Breast epithelium (tissue), 4 donors: ENCODE measurements at regions not wholly inside any gene's neighbourhood (a gene's known extent, or its start where the extent isn't known, plus 50 kb on each side); places are given as distances from the start of the nearest gene placed in this dataset.
"Not testable (repeated sequence)": the region's sequence is repeated elsewhere in the genome, so short reads cannot be mapped to it uniquely, and the experiment has no call there.

Source experiments
- DNase-seq, 2 donors: peaks; one replicate each; pipeline ENCODE4 v3.0.0-alpha.2; 2019; ENCODE audit warnings: low spot score in 2 of 2
- H3K27ac ChIP-seq, 2 donors: fragments of 200-600 bp; sonication (generic) in 1 of 2; one replicate each; pipeline ENCODE4 v1.5.1; 2016 to 2019; ENCODE audit warnings: mild to moderate bottlenecking in 1 of 2
- H3K27me3 ChIP-seq, 2 donors: fragments of 200-600 bp; sonication (generic) in 1 of 2; one replicate each; pipeline versions ENCODE4 v1.5.1 to v1.6.0; 2017 to 2019; ENCODE audit warnings: control low read depth in 1 of 2, mild to moderate bottlenecking in 1 of 2
- H3K36me3 ChIP-seq: fragments of 200-600 bp; one replicate; pipeline ENCODE4 v1.5.1; 2019
- H3K4me1 ChIP-seq, 2 donors: fragments of 200-600 bp; sonication (generic); one replicate each; pipeline ENCODE4 v1.5.1; 2016 to 2019; ENCODE audit warnings: control low read depth in 1 of 2
- H3K4me3 ChIP-seq, 3 donors: fragments of 200-600 bp; sonication (generic); 1 replicate in 2 of 3; 2 replicates in 1 of 3; pipeline ENCODE4 v1.5.1; 2016 to 2019; ENCODE audit warnings: mild to moderate bottlenecking in 3 of 3, moderate library complexity in 2 of 3
- H3K9me3 ChIP-seq, 2 donors: fragments of 200-600 bp; sonication (generic) in 1 of 2; one replicate each; pipeline ENCODE4 v1.5.1; 2016 to 2019; ENCODE audit warnings: control low read depth in 1 of 2
- CTCF ChIP-seq, 3 donors: fragments of 450-650 bp; IDR thresholded peaks; one replicate each; pipeline ENCODE4 v1.5.1; 2016 to 2017; ENCODE audit warnings: antibody characterized with exemption in 3 of 3, mild to moderate bottlenecking in 3 of 3, moderate library complexity in 3 of 3
- POLR2A ChIP-seq: fragments of 450-650 bp; IDR thresholded peaks from one replicate; pipeline ENCODE4 v1.6.1; 2016; ENCODE audit warnings: antibody characterized with exemption, mild to moderate bottlenecking, moderate library complexity
- POLR2AphosphoS5 ChIP-seq, 3 donors: sonication (generic); formaldehyde crosslinking; IDR thresholded peaks; one replicate each; pipeline ENCODE4 v1.6.1; 2017; ENCODE audit warnings: antibody characterized with exemption in 3 of 3
- intact Hi-C: fragments of 100-400 bp; cut with DNase I; formaldehyde crosslinking; loops from one replicate; pipeline ENCODE4 v1.15.1; 2023; ENCODE audit warnings: low total_unique reads

DNA sequence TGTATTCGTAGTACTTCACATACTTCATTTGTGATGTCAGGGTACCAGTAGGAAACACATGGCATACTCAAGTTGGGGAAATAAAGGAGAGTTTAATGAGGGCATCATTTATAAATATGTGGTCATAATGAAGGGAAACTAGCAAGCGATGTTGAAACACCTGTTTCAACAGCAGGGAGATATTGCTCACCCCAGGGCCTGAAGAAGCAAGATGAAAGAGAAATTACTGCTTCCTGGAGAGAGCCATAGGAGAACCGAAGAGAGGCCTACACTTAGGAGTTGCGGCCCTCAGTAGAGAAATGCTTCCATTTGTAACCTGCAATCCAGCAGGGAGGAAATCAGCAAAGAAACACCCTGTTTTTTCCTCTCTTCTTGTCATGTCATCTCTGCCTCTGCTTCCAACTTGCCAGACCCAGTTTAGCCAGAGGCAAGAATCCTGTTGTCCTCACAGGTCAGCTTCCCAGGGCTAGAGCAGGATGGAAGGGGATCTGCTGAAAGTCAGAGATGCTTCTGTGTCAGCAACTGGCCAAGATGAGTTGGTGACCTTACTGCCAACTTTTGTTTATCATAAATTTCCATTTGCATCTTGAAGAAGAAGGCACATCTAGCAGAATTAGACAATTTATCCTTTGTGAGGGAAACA is 67.6 kb upstream of the TSPAN2 start:
- Histone ChIP-seq H3K9me3 (no peaks in the 10 kb centered on the region), H3K27me3 (no peaks in the 10 kb centered on the region), H3K27ac (no peak overlapping the region), H3K36me3 (no peaks in the 10 kb centered on the region), H3K4me1 (no peaks in the 10 kb centered on the region), H3K4me3 (no peak overlapping the region)
- intact Hi-C loops: no loop called here
- no peak for TF ChIP-seq CTCF (IDR thresholded peaks at IDR 0.05)
- peak in 1 of 3 donors; percentile 23 for TF ChIP-seq POLR2AphosphoS5 (IDR thresholded peaks at IDR 0.05)
- DNase-seq: no peak

GRCh38 chr1:115153966-115154557 is 64.8 kb upstream of the TSPAN2 start:
- DNase-seq: no peak
- TF ChIP-seq POLR2AphosphoS5 (IDR thresholded peaks at IDR 0.05) (no peak), CTCF (IDR thresholded peaks at IDR 0.05) (no peak), POLR2A (no peak)
- H3K27me3 ChIP-seq: no peaks in the 10 kb centered on the region

DNA sequence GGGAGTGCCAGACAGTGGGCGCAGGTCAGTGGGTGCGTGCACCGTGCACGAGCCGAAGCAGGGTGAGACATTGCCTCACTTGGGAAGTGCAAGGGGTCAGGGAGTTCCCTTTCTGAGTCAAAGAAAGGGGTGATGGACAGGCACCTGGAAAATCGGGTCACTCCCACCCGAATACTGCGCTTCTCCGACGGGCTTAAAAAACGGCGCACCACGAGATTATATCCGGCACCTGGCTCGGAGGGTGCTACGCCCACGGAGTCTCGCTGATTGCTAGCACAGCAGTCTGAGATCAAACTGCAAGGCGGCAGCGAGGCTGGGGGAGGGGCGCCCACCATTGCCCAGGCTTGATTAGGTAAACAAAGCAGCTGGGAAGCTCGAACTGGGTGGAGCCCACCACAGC is 58.6 kb upstream of the TSPAN2 start:
- intact Hi-C loops, H3K27ac ChIP-seq, H3K4me1 ChIP-seq, H3K27me3 ChIP-seq, H3K9me3 ChIP-seq, DNase-seq, H3K36me3 ChIP-seq, H3K4me3 ChIP-seq: not testable (repeated sequence)

More at GRCh38 chr1:115153966-115154557, 64.8 kb upstream of the TSPAN2 start:
- H3K36me3 ChIP-seq: no peaks in the 10 kb centered on the region
- H3K9me3 ChIP-seq: no peaks in the 10 kb centered on the region
- no peak overlapping the region for H3K27ac ChIP-seq
- intact Hi-C loops: no loop called here
- no peak overlapping the region for H3K4me3 ChIP-seq
- H3K4me1 ChIP-seq: no peaks in the 10 kb centered on the region

- TF ChIP-seq POLR2AphosphoS5 (IDR thresholded peaks at IDR 0.05) (no peak), POLR2A (no peak), CTCF (IDR thresholded peaks at IDR 0.05) (no peak)
- intact Hi-C loops: no loop called here
Measured at GRCh38 chr1:115145226-115145625, 55.9 kb upstream of the TSPAN2 start.

DNA sequence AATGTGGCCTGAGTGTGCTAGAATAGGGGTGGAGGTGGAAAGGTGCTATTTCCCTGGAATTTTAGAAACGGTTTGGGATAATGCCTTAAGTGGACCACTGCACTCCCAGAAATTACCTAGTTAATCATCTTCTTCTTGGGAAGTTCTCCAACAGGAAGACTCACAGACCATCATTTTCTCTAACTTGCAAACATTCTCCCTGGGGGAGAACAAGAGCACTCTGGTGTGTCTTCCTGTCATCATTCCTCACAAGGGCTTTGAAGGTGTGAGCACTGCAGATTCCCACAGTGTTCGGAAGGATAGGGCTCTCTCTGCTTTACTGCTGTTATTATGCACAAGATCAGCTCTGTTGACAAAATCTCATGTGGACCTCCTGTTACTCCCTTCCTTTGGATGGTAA is 54.9 kb upstream of the TSPAN2 start:
- intact Hi-C loops: no loop called here
- no peak for DNase-seq
- Histone ChIP-seq H3K27me3 (no peaks in the 10 kb centered on the region), H3K27ac (no peak overlapping the region), H3K9me3 (no peaks in the 10 kb centered on the region), H3K4me1 (no peaks in the 10 kb centered on the region), H3K36me3 (no peaks in the 10 kb centered on the region), H3K4me3 (no peak overlapping the region)
- TF ChIP-seq POLR2AphosphoS5 (IDR thresholded peaks at IDR 0.05): no peak
- TF ChIP-seq POLR2A: no peak
- TF ChIP-seq CTCF (IDR thresholded peaks at IDR 0.05): no peak

More at GRCh38 chr1:115145226-115145625, 55.9 kb upstream of the TSPAN2 start:
- no peaks in the 10 kb centered on the region for H3K36me3 ChIP-seq
- no peak for DNase-seq
- no peak overlapping the region for H3K27ac ChIP-seq
- no peaks in the 10 kb centered on the region for H3K4me1 ChIP-seq
- no peaks in the 10 kb centered on the region for H3K27me3 ChIP-seq
- H3K9me3 ChIP-seq: no peaks in the 10 kb centered on the region
- H3K4me3 ChIP-seq: no peak overlapping the region
